Endodermal cell (in vitro differentiated cells): ENCODE measurements at regions not wholly inside any gene's neighbourhood (a gene's known extent, or its start where the extent isn't known, plus 50 kb on each side); places are given as distances from the start of the nearest gene placed in this dataset.

Source experiments
- DNase-seq: peaks from one replicate; pipeline ENCODE4 v3.0.0-alpha.2; 2017
- H3K27ac ChIP-seq: 2 replicates; pipeline ENCODE4 v1.5.1; 2013; ENCODE audit warnings: mild to moderate bottlenecking, low read depth, low read length, moderate library complexity
- H3K27me3 ChIP-seq: 2 replicates; pipeline ENCODE4 v1.6.1; 2013; ENCODE audit warnings: mild to moderate bottlenecking, low read length, moderate library complexity; ENCODE audit not compliant: insufficient read depth, control insufficient read depth, poor library complexity, severe bottlenecking
- H3K36me3 ChIP-seq: 2 replicates; pipeline ENCODE4 v1.7.0; 2013; ENCODE audit warnings: mild to moderate bottlenecking, low read length, moderate library complexity; ENCODE audit not compliant: control insufficient read depth, insufficient read depth
- H3K4me1 ChIP-seq: one replicate; pipeline ENCODE4 v1.7.0; 2013; ENCODE audit warnings: low read length; ENCODE audit not compliant: control insufficient read depth, insufficient read depth
- H3K4me3 ChIP-seq: 2 replicates; pipeline ENCODE4 v1.5.1; 2013; ENCODE audit warnings: mild to moderate bottlenecking, low read length, moderate library complexity
- H3K9ac ChIP-seq: 2 replicates; pipeline ENCODE4 v1.6.1; 2013; ENCODE audit warnings: mild to moderate bottlenecking, low read length, moderate library complexity; ENCODE audit not compliant: poor library complexity, severe bottlenecking; ENCODE audit errors: extremely low read depth
- H3K9me3 ChIP-seq: 2 replicates; pipeline ENCODE4 v1.6.1; 2013; ENCODE audit warnings: mild to moderate bottlenecking, low read length, moderate library complexity; ENCODE audit not compliant: control insufficient read depth
- H3K27ac Mint-ChIP-seq: 2 replicates; pipeline ENCODE4 v1.8.0; 2020; ENCODE audit warnings: mixed read lengths
- H3K27me3 Mint-ChIP-seq: 2 replicates; pipeline ENCODE4 v1.8.0; 2021; ENCODE audit warnings: mild to moderate bottlenecking, mixed read lengths; ENCODE audit not compliant: insufficient read depth
- H3K36me3 Mint-ChIP-seq: 2 replicates; pipeline ENCODE4 v1.8.0; 2020; ENCODE audit warnings: low read depth, mixed read lengths
- H3K4me1 Mint-ChIP-seq: 2 replicates; pipeline ENCODE4 v1.8.0; 2020; ENCODE audit warnings: mixed read lengths
- H3K4me3 Mint-ChIP-seq: 2 replicates; pipeline ENCODE4 v1.8.0; 2020; ENCODE audit warnings: mild to moderate bottlenecking, moderate library complexity, mixed read lengths
- H3K9me3 Mint-ChIP-seq: 2 replicates; pipeline ENCODE4 v1.8.0; 2020; ENCODE audit warnings: mild to moderate bottlenecking, mixed read lengths
- WGBS, 2 experiments: methylation state at CpG; one replicate each; pipeline versions ENCODE4 v1.1.5 to v1.1.7; 2013; ENCODE audit warnings: missing lambda C conversion rate in 2 of 2, mixed read lengths in 1 of 2; ENCODE audit not compliant: insufficient coverage in 1 of 2, insufficient read length in 1 of 2; 5-methylcytosine and 5-hydroxymethylcytosine counted together
- TF ChIP-seq, protein P1 (sequence below): fragments of 200-600 bp; sonication (generic); conservative IDR thresholded peaks from 2 replicates; pipeline ENCODE4 v1.5.0; 2021; ENCODE audit warnings: antibody characterized with exemption, mild to moderate bottlenecking

DNA sequence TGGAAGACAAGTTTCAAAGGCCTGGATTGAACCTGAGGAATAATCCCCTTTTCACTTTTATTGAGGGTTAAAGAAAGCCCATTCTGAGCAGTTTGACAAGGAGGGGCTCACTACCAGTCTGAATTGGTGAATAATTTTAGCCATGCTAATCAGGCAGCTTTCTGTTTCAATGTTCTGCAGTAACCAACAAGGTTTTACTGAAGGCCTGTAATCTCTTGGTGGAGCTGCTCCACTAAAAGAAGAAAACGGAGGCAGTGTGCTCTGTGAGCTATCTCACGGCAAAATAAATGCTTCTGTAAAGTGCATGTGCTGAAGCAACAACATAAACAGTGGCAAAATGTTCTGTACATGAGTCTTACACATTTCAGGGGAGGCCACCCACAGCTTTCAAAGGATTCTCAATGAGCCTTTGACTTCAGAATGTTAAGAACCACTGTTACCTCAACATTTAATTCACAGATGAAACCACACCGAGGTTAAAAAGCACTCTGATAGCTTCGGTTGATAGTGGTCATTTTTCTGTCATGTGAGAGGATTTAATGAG lies 111.2 kb downstream of the LRIG3 start:
- H3K27me3 ChIP-seq = no peaks in the 10 kb centered on the region
- Mint-ChIP-seq H3K27me3 (no peaks in the 10 kb centered on the region), H3K4me1 (peaks cover 6% of the 10 kb centered on the region), H3K27ac (no peak overlapping the region), H3K36me3 (no peaks in the 10 kb centered on the region), H3K9me3 (no peaks in the 10 kb centered on the region), H3K4me3 (no peak overlapping the region)
- H3K36me3 ChIP-seq = no peaks in the 10 kb centered on the region
- DNase-seq = no peak
- H3K9me3 ChIP-seq = no peaks in the 10 kb centered on the region
- H3K27ac ChIP-seq = no peak overlapping the region
- 86 to 100% methylated on average over 2 to 4 of the region's 4 CpGs for WGBS, 2 experiments
- TF ChIP-seq, protein P1, sequence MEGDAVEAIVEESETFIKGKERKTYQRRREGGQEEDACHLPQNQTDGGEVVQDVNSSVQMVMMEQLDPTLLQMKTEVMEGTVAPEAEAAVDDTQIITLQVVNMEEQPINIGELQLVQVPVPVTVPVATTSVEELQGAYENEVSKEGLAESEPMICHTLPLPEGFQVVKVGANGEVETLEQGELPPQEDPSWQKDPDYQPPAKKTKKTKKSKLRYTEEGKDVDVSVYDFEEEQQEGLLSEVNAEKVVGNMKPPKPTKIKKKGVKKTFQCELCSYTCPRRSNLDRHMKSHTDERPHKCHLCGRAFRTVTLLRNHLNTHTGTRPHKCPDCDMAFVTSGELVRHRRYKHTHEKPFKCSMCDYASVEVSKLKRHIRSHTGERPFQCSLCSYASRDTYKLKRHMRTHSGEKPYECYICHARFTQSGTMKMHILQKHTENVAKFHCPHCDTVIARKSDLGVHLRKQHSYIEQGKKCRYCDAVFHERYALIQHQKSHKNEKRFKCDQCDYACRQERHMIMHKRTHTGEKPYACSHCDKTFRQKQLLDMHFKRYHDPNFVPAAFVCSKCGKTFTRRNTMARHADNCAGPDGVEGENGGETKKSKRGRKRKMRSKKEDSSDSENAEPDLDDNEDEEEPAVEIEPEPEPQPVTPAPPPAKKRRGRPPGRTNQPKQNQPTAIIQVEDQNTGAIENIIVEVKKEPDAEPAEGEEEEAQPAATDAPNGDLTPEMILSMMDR = no peak
- no peak overlapping the region for H3K4me3 ChIP-seq
- no peak overlapping the region for H3K9ac ChIP-seq
- H3K4me1 ChIP-seq = no peaks in the 10 kb centered on the region

DNA sequence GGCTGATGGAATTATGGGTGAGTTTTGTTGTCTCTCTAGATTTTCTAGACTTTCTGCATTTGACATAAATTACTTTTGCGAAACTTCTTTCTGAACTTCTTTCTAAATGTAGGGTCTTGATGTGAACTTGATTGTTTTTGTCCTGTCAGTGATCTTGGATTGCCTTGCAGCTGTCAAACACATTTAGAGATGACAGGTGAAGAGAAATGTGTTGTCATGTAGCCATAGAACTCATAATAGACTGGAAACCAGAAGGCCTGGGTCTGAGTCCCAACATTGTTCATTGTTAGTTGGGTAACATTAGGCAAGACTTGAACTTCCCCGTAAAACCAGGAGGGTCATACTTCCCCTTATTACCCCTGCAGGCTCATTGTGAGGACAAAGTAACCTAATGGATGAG lies 109.0 kb downstream of the LRIG3 start:
- Histone ChIP-seq H3K9me3 (no peaks in the 10 kb centered on the region), H3K4me1 (no peaks in the 10 kb centered on the region), H3K27me3 (no peaks in the 10 kb centered on the region), H3K27ac (no peak overlapping the region), H3K36me3 (no peaks in the 10 kb centered on the region), H3K4me3 (no peak overlapping the region), H3K9ac (no peak overlapping the region)
- WGBS, 2 experiments = 93% methylated on average over 2 of the region's 2 CpGs; no CpG with 5 or more reads in 1 of the 2 experiments
- DNase-seq = no peak
- no peaks in the 10 kb centered on the region for H3K36me3 Mint-ChIP-seq
- TF ChIP-seq, protein P1 = no peak
- no peak overlapping the region for H3K4me3 Mint-ChIP-seq
- H3K9me3 Mint-ChIP-seq = no peaks in the 10 kb centered on the region
- H3K27ac Mint-ChIP-seq = no peak overlapping the region
- peaks cover 9% of the 10 kb centered on the region for H3K4me1 Mint-ChIP-seq
- no peaks in the 10 kb centered on the region for H3K27me3 Mint-ChIP-seq

DNA sequence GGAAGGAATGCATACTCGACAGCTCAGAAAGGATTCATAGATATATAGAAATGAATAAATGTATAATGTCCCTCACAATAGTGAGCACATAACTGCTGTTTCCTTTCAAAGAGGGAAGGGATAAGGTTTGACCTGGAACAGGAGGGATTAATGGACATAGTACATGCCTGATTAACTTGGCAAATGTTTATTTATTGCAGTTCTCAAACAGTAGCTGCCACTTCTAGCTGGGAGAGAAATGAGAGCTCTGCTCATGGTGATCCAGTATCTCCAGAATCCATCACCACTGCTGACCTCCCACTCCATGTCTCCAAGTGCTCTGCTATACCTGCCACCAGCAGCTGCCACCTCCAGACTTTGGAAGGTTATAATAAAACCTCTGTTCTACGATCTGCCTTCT lies 108.1 kb downstream of the LRIG3 start:
- H3K9me3 ChIP-seq = no peaks in the 10 kb centered on the region
- 100% methylated on average over 1 of the region's 2 CpGs; no CpG with 5 or more reads in 1 of the 2 experiments for whole genome bisulfite sequencing, 2 experiments
- no peak overlapping the region for H3K4me3 Mint-ChIP-seq
- TF ChIP-seq, protein P1 = no peak
- H3K9ac ChIP-seq = no peak overlapping the region
- no peak overlapping the region for H3K4me3 ChIP-seq
- no peaks in the 10 kb centered on the region for H3K9me3 Mint-ChIP-seq
- no peaks in the 10 kb centered on the region for H3K36me3 ChIP-seq
- no peak overlapping the region for H3K27ac Mint-ChIP-seq
- DNase-seq = no peak
- no peaks in the 10 kb centered on the region for H3K36me3 Mint-ChIP-seq
- H3K4me1 ChIP-seq = no peaks in the 10 kb centered on the region
- H3K27ac ChIP-seq = no peak overlapping the region
- H3K4me1 Mint-ChIP-seq = peaks cover 9% of the 10 kb centered on the region
- H3K27me3 Mint-ChIP-seq = no peaks in the 10 kb centered on the region
- H3K27me3 ChIP-seq = no peaks in the 10 kb centered on the region
